ENCODE measurements at regions not wholly inside any gene's neighbourhood (a gene's known extent, or its start where the extent isn't known, plus 50 kb on each side); places are given as distances from the start of the nearest gene placed in this dataset.
"Not testable (repeated sequence)": the region's sequence is repeated elsewhere in the genome, so short reads cannot be mapped to it uniquely, and the experiment has no call there.

- DNase-seq (ENCODE audit: low spot score), result no peak
These were observed 495.3 kb upstream of the ARPP21 start for GRCh38 chr3:35144011-35144410.

GRCh38 chr3:35146256-35147035 is 492.9 kb upstream of the ARPP21 start:
- not testable (repeated sequence) for DNase-seq (ENCODE audit: low spot score)

- DNase-seq (ENCODE audit: low spot score), result no peak
These were observed 455.2 kb upstream of the ARPP21 start for GRCh38 chr3:35183927-35184675.

- DNase-seq (ENCODE audit: low spot score), result no peak
These were observed 454.6 kb upstream of the ARPP21 start for GRCh38 chr3:35184775-35185174.

GRCh38 chr3:35187908-35188307 is 451.4 kb upstream of the ARPP21 start:
- DNase-seq (ENCODE audit: low spot score), result no peak

GRCh38 chr3:35194666-35195065 is 444.7 kb upstream of the ARPP21 start:
- DNase-seq (ENCODE audit: low spot score), result no peak

- DNase-seq (ENCODE audit: low spot score), result no peak
These were observed 440.5 kb upstream of the ARPP21 start for GRCh38 chr3:35198857-35199256.

- DNase-seq (ENCODE audit: low spot score), result no peak
These were observed 439.3 kb upstream of the ARPP21 start for GRCh38 chr3:35200056-35200455.

GRCh38 chr3:35201211-35201610 is 438.1 kb upstream of the ARPP21 start:
- DNase-seq (ENCODE audit: low spot score), result no peak

- no peak for DNase-seq (ENCODE audit: low spot score)
These were observed 423.5 kb upstream of the ARPP21 start for GRCh38 chr3:35215525-35216500.

GRCh38 chr3:35216501-35217266 is 422.6 kb upstream of the ARPP21 start:
- no peak for DNase-seq (ENCODE audit: low spot score)

- no peak for DNase-seq (ENCODE audit: low spot score)
These were observed 415.5 kb upstream of the ARPP21 start for GRCh38 chr3:35223632-35224394.

- DNase-seq (ENCODE audit: low spot score), result no peak
These were observed 414.6 kb upstream of the ARPP21 start for GRCh38 chr3:35224565-35225295.

GRCh38 chr3:35241236-35241635 is 398.1 kb upstream of the ARPP21 start:
- DNase-seq (ENCODE audit: low spot score), result no peak

GRCh38 chr3:35254917-35255316 is 384.4 kb upstream of the ARPP21 start:
- DNase-seq (ENCODE audit: low spot score), result no peak

GRCh38 chr3:35257641-35258040 is 381.7 kb upstream of the ARPP21 start:
- DNase-seq (ENCODE audit: low spot score), result no peak

- DNase-seq (ENCODE audit: low spot score), result no peak
These were observed 376.9 kb upstream of the ARPP21 start for GRCh38 chr3:35262406-35262805.

GRCh38 chr3:35263477-35263876 is 375.8 kb upstream of the ARPP21 start:
- DNase-seq (ENCODE audit: low spot score), result no peak

GRCh38 chr3:35266065-35266464 is 373.3 kb upstream of the ARPP21 start:
- DNase-seq (ENCODE audit: low spot score), result not testable (repeated sequence)

- no peak for DNase-seq (ENCODE audit: low spot score)
These were observed 363.6 kb upstream of the ARPP21 start for GRCh38 chr3:35275768-35276167.
